Gastroesophageal sphincter (tissue), 4 donors: ENCODE measurements at regions not wholly inside any gene's neighbourhood (a gene's known extent, or its start where the extent isn't known, plus 50 kb on each side); places are given as distances from the start of the nearest gene placed in this dataset.
"Not testable (repeated sequence)": the region's sequence is repeated elsewhere in the genome, so short reads cannot be mapped to it uniquely, and the experiment has no call there.

Experiments
- ATAC-seq: fragments of 150-250 bp; one replicate; pipeline ENCODE4 v1.9.1; 2016; ENCODE audit warnings: mild to moderate bottlenecking, moderate library complexity
- H3K27ac ChIP-seq, 4 donors: fragments of 200-600 bp; sonication (generic) in 3 of 4; 1 replicate in 3 of 4; 2 replicates in 1 of 4; pipeline ENCODE4 v1.5.1; 2016 to 2019
- H3K27me3 ChIP-seq: fragments of 200-600 bp; sonication (generic); one replicate; pipeline ENCODE4 v1.5.1; 2019
- H3K36me3 ChIP-seq, 2 donors: fragments of 200-600 bp; sonication (generic); one replicate each; pipeline ENCODE4 v1.5.1; 2019; ENCODE audit warnings: control low read depth in 1 of 2
- H3K4me1 ChIP-seq, 3 donors: fragments of 200-600 bp; sonication (generic); 1 replicate in 2 of 3; 2 replicates in 1 of 3; pipeline ENCODE4 v1.5.1; 2016 to 2019; ENCODE audit warnings: control low read depth in 2 of 3
- H3K4me3 ChIP-seq, 2 donors: fragments of 200-600 bp; sonication (generic); one replicate each; pipeline ENCODE4 v1.5.1; 2019; ENCODE audit warnings: mild to moderate bottlenecking in 1 of 2, moderate library complexity in 1 of 2
- H3K9me3 ChIP-seq, 3 donors: fragments of 200-600 bp; sonication (generic); one replicate each; pipeline ENCODE4 v1.5.1; 2017 to 2019; ENCODE audit warnings: control low read depth in 2 of 3
- EP300 ChIP-seq: sonication (generic); formaldehyde crosslinking; IDR thresholded peaks from one replicate; pipeline ENCODE4 v1.6.1; 2017; ENCODE audit warnings: antibody characterized with exemption, mild to moderate bottlenecking
- POLR2A ChIP-seq, 2 donors: fragments of 450-650 bp; IDR thresholded peaks; one replicate each; pipeline ENCODE4 v1.6.1; 2017; ENCODE audit warnings: antibody characterized with exemption in 2 of 2, mild to moderate bottlenecking in 2 of 2, moderate library complexity in 1 of 2
- POLR2AphosphoS5 ChIP-seq: sonication (generic); formaldehyde crosslinking; IDR thresholded peaks from one replicate; pipeline ENCODE4 v1.6.1; 2017; ENCODE audit warnings: antibody characterized with exemption
- WGBS, 2 donors: methylation state at CpG; one replicate each; pipeline ENCODE4 v1.1.5; 2018; ENCODE audit warnings: low coverage in 1 of 2; 5-methylcytosine and 5-hydroxymethylcytosine counted together
- TF ChIP-seq, protein P1 (sequence below), 4 experiments: fragments of 200-600 bp in 2 of 4; fragments of 450-650 bp in 2 of 4; sonication (generic) in 1 of 4; IDR thresholded peaks; one replicate each; pipeline ENCODE4 v1.5.1; 2017 to 2019; ENCODE audit warnings: antibody characterized with exemption in 4 of 4, mild to moderate bottlenecking in 2 of 4, moderate library complexity in 2 of 4

DNA sequence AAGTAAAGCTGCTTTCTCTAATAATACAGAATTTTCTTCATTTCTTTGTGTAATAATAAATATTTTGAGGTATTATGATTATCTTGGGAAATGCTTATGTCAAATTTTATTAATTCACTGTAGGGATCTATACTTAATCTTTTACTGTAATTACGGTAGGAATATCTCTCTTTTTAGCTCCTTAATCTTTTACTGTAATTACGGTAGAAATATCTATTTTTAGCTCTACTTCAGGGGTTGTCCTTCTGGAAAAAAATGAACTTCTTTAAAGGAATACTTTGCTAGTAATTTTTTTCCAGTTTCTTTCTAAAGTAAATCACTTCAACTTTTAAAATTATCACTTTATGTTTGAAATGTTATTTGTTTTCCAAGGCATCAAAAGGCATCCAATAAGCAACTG, 2229.4 kb upstream of the AGA start:
- Histone ChIP-seq H3K27ac (no peak overlapping the region), H3K4me3 (no peak overlapping the region), H3K36me3 (no peaks in the 10 kb centered on the region), H3K9me3 (peaks cover 0 to 9% (median 0%) of the 10 kb centered on the region in 3 donors), H3K4me1 (no peaks in the 10 kb centered on the region), H3K27me3 (no peaks in the 10 kb centered on the region)
- WGBS, 2 donors: 38 to 82% methylated on average over 1 to 2 of the region's 2 CpGs
- TF ChIP-seq EP300 (no peak), POLR2AphosphoS5 (no peak), POLR2A (IDR thresholded peaks at IDR 0.05) (no peak)
- TF ChIP-seq, protein P1, sequence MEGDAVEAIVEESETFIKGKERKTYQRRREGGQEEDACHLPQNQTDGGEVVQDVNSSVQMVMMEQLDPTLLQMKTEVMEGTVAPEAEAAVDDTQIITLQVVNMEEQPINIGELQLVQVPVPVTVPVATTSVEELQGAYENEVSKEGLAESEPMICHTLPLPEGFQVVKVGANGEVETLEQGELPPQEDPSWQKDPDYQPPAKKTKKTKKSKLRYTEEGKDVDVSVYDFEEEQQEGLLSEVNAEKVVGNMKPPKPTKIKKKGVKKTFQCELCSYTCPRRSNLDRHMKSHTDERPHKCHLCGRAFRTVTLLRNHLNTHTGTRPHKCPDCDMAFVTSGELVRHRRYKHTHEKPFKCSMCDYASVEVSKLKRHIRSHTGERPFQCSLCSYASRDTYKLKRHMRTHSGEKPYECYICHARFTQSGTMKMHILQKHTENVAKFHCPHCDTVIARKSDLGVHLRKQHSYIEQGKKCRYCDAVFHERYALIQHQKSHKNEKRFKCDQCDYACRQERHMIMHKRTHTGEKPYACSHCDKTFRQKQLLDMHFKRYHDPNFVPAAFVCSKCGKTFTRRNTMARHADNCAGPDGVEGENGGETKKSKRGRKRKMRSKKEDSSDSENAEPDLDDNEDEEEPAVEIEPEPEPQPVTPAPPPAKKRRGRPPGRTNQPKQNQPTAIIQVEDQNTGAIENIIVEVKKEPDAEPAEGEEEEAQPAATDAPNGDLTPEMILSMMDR (IDR thresholded peaks at IDR 0.05): no peak
- ATAC-seq: no peak

DNA sequence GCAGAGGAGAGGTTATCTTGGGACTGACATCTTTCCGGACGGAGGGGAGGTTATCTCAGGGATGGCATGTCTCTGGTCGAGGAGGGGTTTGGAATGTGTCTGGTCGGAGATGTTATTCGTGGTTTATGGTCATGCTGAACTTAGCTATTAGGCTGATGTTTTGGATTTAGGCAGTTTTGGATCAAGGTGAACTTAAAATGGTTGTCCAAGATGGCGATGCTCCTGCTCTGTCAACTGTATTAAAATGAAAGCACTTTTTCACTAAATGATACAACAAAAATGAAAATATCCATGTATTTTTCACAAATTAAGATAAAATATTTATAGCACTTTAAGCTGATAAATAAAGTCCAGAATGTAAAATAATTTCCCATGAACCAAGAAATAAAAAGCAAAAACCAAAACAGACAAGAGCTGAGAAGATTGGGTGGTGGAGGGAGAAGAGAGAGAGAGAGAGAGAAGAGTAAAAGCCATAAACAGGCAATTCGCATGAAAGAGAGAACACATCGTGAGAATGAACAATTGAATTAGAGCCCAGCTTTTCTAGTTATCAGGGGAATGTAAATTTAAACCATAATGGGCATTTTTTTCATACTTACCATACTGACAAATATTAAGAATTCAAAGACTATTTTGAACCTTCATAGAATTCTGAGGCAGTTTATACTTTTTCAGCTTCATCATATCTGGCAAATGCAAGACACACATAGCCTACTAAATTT, 2236.0 kb upstream of the AGA start:
- Histone ChIP-seq H3K9me3 (peaks cover 0 to 20% (median 0%) of the 10 kb centered on the region in 3 donors), H3K27me3 (no peaks in the 10 kb centered on the region), H3K4me3 (no peak overlapping the region), H3K4me1 (no peaks in the 10 kb centered on the region), H3K36me3 (no peaks in the 10 kb centered on the region), H3K27ac (no peak overlapping the region)
- 52 to 86% methylated on average over 8 of the region's 8 CpGs for WGBS, 2 donors
- TF ChIP-seq, protein P1 (IDR thresholded peaks at IDR 0.05): no peak
- no peak for TF ChIP-seq EP300
- no peak for TF ChIP-seq POLR2A (IDR thresholded peaks at IDR 0.05)
- no peak for TF ChIP-seq POLR2AphosphoS5
- no peak for ATAC-seq

DNA sequence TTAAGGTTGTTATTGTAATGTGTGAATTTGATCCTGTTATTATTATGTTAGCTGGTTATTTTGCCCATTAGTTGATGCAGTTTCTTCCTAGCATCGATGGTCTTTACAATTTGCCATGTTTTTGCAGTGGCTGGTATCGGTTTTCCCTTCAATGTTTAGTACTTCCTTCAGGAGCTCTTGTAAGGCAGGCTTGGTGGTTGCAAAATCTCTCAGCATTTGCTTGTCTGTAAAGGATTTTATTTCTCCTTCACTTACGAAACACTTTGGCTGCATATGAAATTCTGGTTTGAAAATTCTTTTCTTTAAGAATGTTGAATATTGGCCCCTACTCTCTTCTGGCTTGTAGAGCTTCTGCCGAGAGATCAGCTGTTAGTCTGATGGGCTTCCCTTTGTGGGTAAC, 2241.4 kb upstream of the AGA start:
- not testable (repeated sequence) for H3K27me3 ChIP-seq, H3K36me3 ChIP-seq, H3K27ac ChIP-seq, H3K9me3 ChIP-seq, H3K4me1 ChIP-seq, H3K4me3 ChIP-seq, ATAC-seq
- 75 to 93% methylated on average over 4 of the region's 4 CpGs for WGBS, 2 donors

DNA sequence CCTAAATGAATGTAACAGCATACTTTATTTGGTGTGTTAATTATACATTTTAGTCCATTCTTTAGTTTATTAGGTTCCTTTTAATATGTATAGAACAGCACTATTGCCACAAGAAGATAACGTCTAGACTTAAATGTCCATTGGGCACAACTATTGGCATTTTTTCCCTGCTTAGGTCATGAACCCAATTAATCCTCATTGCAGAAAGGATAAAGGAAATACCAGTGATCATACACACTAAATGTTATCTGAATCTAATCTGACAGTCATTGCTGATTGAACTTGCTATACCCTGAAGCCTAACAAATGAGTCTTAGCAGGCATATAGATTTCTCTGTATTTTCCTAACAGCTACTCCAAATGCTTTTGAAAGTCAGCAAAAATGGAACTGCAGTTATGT, 2250.0 kb upstream of the AGA start:
- Histone ChIP-seq H3K4me3 (no peak overlapping the region), H3K4me1 (no peaks in the 10 kb centered on the region), H3K27me3 (no peaks in the 10 kb centered on the region), H3K36me3 (no peaks in the 10 kb centered on the region), H3K27ac (no peak overlapping the region), H3K9me3 (no peaks in the 10 kb centered on the region)
- no peak for ATAC-seq
- 38 to 44% methylated on average over 1 of the region's 1 CpG for WGBS, 2 donors
- TF ChIP-seq EP300: no peak
- no peak for TF ChIP-seq POLR2A (IDR thresholded peaks at IDR 0.05)
- TF ChIP-seq, protein P1 (IDR thresholded peaks at IDR 0.05): no peak

DNA sequence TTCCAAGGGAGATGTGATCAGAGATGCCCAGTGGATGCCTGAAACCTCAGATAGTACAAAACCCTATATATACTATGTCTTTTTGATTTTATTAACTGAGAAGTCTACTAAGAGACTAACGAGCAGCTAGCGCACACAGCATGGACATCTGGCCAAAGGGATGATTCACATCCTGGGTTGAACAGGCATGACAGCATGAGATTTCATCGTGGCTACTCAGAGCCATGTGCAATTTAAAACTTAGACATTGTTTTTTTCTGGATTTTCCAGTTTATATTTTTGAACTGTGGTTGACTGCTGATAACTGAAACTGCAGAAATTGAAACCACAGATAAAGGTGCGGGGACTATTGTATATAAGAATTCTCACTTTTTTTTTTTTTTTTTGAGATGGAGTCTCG, 2252.9 kb upstream of the AGA start:
- Histone ChIP-seq H3K27ac (no peak overlapping the region), H3K27me3 (no peaks in the 10 kb centered on the region), H3K4me1 (no peaks in the 10 kb centered on the region), H3K9me3 (no peaks in the 10 kb centered on the region), H3K36me3 (no peaks in the 10 kb centered on the region), H3K4me3 (no peak overlapping the region)
- TF ChIP-seq EP300 (no peak), POLR2AphosphoS5 (no peak), POLR2A (IDR thresholded peaks at IDR 0.05) (no peak)
- TF ChIP-seq, protein P1 (IDR thresholded peaks at IDR 0.05): no peak
- ATAC-seq: no peak
- WGBS, 2 donors: 76 to 90% methylated on average over 4 to 5 of the region's 5 CpGs
